GM12864 (cell line): ENCODE measurements at regions not wholly inside any gene's neighbourhood (a gene's known extent, or its start where the extent isn't known, plus 50 kb on each side); places are given as distances from the start of the nearest gene placed in this dataset.

Source experiments
- DNase-seq: peaks from one replicate; pipeline ENCODE4 v3.0.0-alpha.2; 2011; ENCODE audit warnings: low read depth
- H3K4me3 ChIP-seq: 2 replicates; pipeline ENCODE4 v1.5.1; 2011; ENCODE audit warnings: mild to moderate bottlenecking, low read depth, low read length, control low read depth
- TF ChIP-seq, protein P1 (sequence below): IDR thresholded peaks from 2 replicates; pipeline ENCODE4 v1.5.1; 2011; ENCODE audit warnings: low read depth, mild to moderate bottlenecking, moderate library complexity, low read length, control low read depth, inconsistent platforms; ENCODE audit errors: missing control alignments

DNA sequence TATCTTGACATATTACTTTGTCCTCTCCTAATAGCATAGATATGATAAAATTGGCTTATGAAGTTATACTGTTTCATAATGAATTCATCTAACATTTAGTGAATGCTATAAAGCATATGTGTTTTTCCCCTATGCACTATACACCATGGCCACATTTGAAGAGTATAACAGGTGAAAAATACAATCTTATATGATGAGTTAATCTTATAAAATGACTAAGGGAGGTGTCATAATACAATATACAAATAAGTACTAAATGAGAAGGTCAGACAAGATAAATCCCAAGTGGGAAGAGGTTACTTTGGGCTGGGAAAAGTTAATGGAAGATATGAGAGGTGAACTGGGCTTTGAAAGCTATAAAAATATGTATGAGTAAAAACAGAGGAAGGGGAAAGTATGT, 174.4 kb downstream of the PCSK1 start:
- TF ChIP-seq, protein P1, sequence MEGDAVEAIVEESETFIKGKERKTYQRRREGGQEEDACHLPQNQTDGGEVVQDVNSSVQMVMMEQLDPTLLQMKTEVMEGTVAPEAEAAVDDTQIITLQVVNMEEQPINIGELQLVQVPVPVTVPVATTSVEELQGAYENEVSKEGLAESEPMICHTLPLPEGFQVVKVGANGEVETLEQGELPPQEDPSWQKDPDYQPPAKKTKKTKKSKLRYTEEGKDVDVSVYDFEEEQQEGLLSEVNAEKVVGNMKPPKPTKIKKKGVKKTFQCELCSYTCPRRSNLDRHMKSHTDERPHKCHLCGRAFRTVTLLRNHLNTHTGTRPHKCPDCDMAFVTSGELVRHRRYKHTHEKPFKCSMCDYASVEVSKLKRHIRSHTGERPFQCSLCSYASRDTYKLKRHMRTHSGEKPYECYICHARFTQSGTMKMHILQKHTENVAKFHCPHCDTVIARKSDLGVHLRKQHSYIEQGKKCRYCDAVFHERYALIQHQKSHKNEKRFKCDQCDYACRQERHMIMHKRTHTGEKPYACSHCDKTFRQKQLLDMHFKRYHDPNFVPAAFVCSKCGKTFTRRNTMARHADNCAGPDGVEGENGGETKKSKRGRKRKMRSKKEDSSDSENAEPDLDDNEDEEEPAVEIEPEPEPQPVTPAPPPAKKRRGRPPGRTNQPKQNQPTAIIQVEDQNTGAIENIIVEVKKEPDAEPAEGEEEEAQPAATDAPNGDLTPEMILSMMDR: no peak
- no peak overlapping the region for H3K4me3 ChIP-seq
- no peak for DNase-seq

DNA sequence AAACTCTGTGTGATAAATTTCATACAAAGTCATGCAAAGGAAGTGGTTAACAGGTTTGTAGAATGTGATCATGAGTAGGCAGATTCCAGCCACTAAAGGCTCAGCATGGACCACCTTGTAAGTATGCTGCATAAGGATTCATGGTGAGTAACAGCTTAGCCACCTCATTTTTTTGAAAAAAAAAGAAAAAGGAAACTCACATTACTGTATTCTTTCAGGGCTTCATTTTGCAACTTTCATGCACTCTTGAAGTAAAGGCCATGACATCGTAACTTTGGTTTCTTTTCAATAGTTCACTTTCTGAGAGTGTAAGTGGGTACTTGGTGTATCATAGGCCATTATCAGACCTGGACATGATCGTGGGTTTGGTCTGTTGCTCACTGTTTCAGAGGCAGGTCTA, 175.1 kb downstream of the PCSK1 start:
- H3K4me3 ChIP-seq: no peak overlapping the region
- DNase-seq: no peak
- TF ChIP-seq, protein P1: no peak

DNA sequence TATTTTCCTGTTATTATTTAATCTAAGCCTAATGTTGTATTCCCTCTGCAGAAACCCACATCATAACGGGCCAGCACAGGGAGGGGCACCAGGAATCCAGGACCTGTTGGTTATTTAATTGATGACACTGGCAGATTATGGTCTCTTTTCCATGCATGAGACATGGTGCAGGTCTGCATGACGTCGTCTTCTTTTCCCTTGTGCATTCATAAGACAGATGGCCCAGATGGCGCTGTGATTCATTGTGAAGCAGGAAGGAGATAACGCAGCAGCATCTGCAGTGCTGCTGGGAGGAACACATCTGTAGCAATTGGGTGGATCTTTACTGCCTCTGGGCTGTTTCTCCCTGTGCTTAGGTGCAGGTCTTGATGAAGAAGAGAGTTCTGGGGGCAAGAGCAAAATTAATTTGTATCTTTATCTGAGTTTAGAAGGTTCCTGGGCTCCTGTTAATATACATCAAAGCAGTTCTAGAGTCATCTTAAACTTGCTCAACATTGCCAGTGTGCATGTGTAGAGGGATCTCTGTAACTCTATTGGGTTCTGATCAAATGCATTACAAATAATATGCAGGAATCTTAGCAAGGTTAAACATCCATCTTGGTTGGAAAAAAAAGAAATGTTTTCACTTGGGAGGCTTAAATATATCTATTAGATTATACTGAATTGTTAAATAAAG, 176.1 kb downstream of the PCSK1 start:
- H3K4me3 ChIP-seq: no peak overlapping the region
- TF ChIP-seq, protein P1: peak; percentile 32
- peak; percentile 35 for DNase-seq

DNA sequence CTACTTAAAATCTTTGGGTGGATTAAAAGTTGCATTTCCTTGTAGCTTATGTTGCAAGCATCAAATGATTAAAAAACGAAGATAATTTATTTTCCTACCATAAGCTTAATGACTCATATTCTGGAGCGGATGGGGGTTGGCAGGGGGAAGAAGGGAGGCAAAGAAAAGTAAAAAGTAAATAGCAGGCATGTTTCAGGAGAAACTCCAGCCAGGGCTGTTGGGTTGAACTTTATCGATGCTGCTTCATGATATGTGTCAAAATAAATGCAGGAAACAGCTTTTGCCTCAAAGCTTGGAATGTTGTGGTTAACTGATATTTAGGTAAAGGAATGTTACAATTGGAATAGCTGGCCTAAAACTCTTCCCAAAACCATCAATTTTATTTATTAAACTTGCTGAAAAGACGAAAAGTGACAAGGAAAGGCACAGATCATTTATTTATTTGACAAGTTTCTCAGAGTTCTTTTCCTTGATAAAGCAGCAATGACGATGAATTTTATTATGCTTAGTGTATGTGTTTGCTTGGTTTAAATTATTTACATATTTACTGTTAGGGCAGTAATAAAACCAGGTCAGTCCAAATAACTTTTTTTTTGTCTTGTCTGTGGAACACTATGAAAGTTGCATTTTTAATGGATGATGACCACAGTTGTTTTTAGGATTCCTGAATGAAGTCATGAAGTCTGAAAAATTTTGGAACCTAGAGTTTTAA, 177.9 kb downstream of the PCSK1 start:
- TF ChIP-seq, protein P1: no peak
- no peak for DNase-seq
- no peak overlapping the region for H3K4me3 ChIP-seq

DNA sequence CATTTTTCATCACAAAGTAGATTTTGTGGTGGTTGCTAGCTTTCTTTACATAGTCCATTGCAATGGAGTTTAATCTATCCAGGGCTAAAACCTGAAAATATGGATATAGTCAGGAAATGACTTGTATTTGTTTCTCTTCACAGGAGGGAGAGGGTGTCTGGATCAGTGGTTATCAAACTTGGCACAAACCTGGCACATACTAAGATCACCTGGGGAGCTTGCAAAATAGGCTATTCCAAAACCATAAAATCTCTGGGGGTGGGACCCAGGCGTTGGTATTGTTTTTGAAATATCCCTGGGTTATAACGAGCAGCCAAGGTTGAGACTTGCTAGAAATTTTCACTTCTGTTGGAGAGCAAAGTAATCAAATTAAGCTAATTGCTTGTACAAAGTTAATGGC, 179.9 kb downstream of the PCSK1 start:
- TF ChIP-seq, protein P1: no peak
- DNase-seq: no peak
- no peak overlapping the region for H3K4me3 ChIP-seq

DNA sequence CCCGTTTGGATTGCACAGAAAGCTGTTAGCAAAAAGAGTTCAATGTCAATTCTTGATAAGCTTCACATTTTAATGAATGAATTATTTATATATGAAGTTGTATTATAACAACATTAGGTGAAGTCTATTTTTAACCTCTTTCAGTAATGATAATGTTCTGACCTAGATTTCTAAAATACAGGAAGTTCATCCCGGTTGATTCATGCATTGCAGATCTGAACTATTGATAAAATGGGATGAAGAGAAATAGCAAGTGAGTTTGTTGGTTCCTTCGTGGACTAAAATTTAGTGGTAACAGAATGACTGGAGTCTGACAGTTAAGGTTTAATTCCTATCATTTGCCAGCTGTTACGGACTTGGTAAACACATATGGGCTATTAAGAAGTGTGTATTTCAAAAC, 180.5 kb downstream of the PCSK1 start:
- DNase-seq: no peak
- TF ChIP-seq, protein P1: no peak
- H3K4me3 ChIP-seq: no peak overlapping the region

DNA sequence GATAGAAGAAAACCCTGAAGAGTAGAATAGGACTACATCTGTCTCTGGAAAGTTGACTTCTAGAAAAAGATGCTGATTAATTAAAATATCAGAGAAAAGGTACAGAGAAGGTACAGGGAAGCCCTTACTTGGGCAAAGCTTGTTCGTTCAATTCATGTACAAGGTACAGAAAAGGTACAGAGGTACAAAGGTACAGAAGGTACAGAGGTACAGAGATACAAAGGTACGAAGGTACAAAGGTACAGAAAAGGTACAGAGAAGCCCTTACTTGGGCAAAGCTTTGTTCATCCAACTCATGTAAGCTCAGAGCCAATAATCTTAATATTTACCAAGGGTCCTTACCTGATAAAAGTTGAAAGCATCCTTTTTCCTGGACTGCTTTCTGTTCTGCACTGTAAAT, 182.3 kb downstream of the PCSK1 start:
- TF ChIP-seq, protein P1: no peak
- no peak for DNase-seq
- H3K4me3 ChIP-seq: no peak overlapping the region
